ENCODE measurements at regions not wholly inside any gene's neighbourhood (a gene's known extent, or its start where the extent isn't known, plus 50 kb on each side); places are given as distances from the start of the nearest gene placed in this dataset.
"Not testable (repeated sequence)": the region's sequence is repeated elsewhere in the genome, so short reads cannot be mapped to it uniquely, and the experiment has no call there.

- no peaks in the 10 kb centered on the region for H3K27me3 ChIP-seq (ENCODE audit: insufficient read depth, low read length)
- no peak overlapping the region for H3K14ac ChIP-seq (ENCODE audit: low read length)
- no peak overlapping the region for H3K18ac ChIP-seq (ENCODE audit: low read length)
- H3K4me2 ChIP-seq (ENCODE audit: low read length) = no peak overlapping the region
- no peaks in the 10 kb centered on the region for H3K79me1 ChIP-seq (ENCODE audit: low read length)
- H3K27ac ChIP-seq (ENCODE audit: low read depth, low read length) = no peak overlapping the region
- no peaks in the 10 kb centered on the region for H3K36me3 ChIP-seq (ENCODE audit: control insufficient read depth in 1 of 2, insufficient read depth in 2 of 2, low read length in 2 of 2)
- H2BK120ac ChIP-seq (ENCODE audit: insufficient read depth, low read length, poor library complexity) = no peak overlapping the region
- no peak overlapping the region for H3K4me3 ChIP-seq (ENCODE audit: low read depth, low read length)
- H2AFZ ChIP-seq (ENCODE audit: insufficient read depth, low read length, poor library complexity) = no peak overlapping the region
- H2BK12ac ChIP-seq (ENCODE audit: low read length) = no peak overlapping the region
- H4K12ac ChIP-seq (ENCODE audit: low read depth, low read length) = no peak overlapping the region
- no peak overlapping the region for H2AK5ac ChIP-seq (ENCODE audit: low read length)
- no peak overlapping the region for H3K9ac ChIP-seq (ENCODE audit: low read length)
- H4K8ac ChIP-seq (ENCODE audit: low read depth, low read length) = no peak overlapping the region
- no peaks in the 10 kb centered on the region for H3K4me1 ChIP-seq (ENCODE audit: control insufficient read depth in 1 of 2, insufficient read depth in 2 of 2, low read length in 2 of 2)
- H3K23ac ChIP-seq (ENCODE audit: low read length) = no peak overlapping the region
- DNase-seq = peak; percentile 24 to 57
- H2BK5ac ChIP-seq (ENCODE audit: low read depth, low read length, poor library complexity) = no peak overlapping the region
- H3K4ac ChIP-seq (ENCODE audit: low read depth, low read length) = no peak overlapping the region
- WGBS (ENCODE audit: extremely low coverage, insufficient coverage, insufficient read length) = no CpG with 5 or more reads among the region's 5 CpGs
- H3K9me3 ChIP-seq (ENCODE audit: insufficient read depth, low read depth, low read length) = peaks cover 6% of the 10 kb centered on the region
- no peak overlapping the region for H4K91ac ChIP-seq (ENCODE audit: low read depth, low read length)
- no peaks in the 10 kb centered on the region for H3K79me2 ChIP-seq (ENCODE audit: control insufficient read depth, insufficient read depth, low read length, poor library complexity)
These were observed 210.3 kb downstream of the RAP2B start for GRCh38 chr3:153372326-153372725.

- DNase-seq = no peak
- H2AK5ac ChIP-seq (ENCODE audit: low read length) = no peak overlapping the region
- H4K12ac ChIP-seq (ENCODE audit: low read depth, low read length) = no peak overlapping the region
- no peak overlapping the region for H3K18ac ChIP-seq (ENCODE audit: low read length)
- H3K27ac ChIP-seq (ENCODE audit: low read depth, low read length) = no peak overlapping the region
- H3K79me2 ChIP-seq (ENCODE audit: control insufficient read depth, insufficient read depth, low read length, poor library complexity) = no peaks in the 10 kb centered on the region
- H3K79me1 ChIP-seq (ENCODE audit: low read length) = no peaks in the 10 kb centered on the region
- H3K4me2 ChIP-seq (ENCODE audit: low read length) = no peak overlapping the region
- no peak overlapping the region for H2BK120ac ChIP-seq (ENCODE audit: insufficient read depth, low read length, poor library complexity)
- no peak overlapping the region for H2BK12ac ChIP-seq (ENCODE audit: low read length)
- H3K4me1 ChIP-seq (ENCODE audit: control insufficient read depth in 1 of 2, insufficient read depth in 2 of 2, low read length in 2 of 2) = no peaks in the 10 kb centered on the region
- H3K4ac ChIP-seq (ENCODE audit: low read depth, low read length) = no peak overlapping the region
- no peak overlapping the region for H3K9ac ChIP-seq (ENCODE audit: low read length)
- H3K36me3 ChIP-seq (ENCODE audit: control insufficient read depth in 1 of 2, insufficient read depth in 2 of 2, low read length in 2 of 2) = no peaks in the 10 kb centered on the region
- WGBS (ENCODE audit: extremely low coverage, insufficient coverage, insufficient read length) = no CpG with 5 or more reads among the region's 2 CpGs
- H3K27me3 ChIP-seq (ENCODE audit: insufficient read depth, low read length) = no peaks in the 10 kb centered on the region
- peaks cover 6% of the 10 kb centered on the region for H3K9me3 ChIP-seq (ENCODE audit: insufficient read depth, low read depth, low read length)
- no peak overlapping the region for H3K14ac ChIP-seq (ENCODE audit: low read length)
- H4K8ac ChIP-seq (ENCODE audit: low read depth, low read length) = no peak overlapping the region
- no peak overlapping the region for H2AFZ ChIP-seq (ENCODE audit: insufficient read depth, low read length, poor library complexity)
- no peak overlapping the region for H3K23ac ChIP-seq (ENCODE audit: low read length)
- no peak overlapping the region for H3K4me3 ChIP-seq (ENCODE audit: low read depth, low read length)
- no peak overlapping the region for H4K91ac ChIP-seq (ENCODE audit: low read depth, low read length)
- no peak overlapping the region for H2BK5ac ChIP-seq (ENCODE audit: low read depth, low read length, poor library complexity)
These were observed 211.6 kb downstream of the RAP2B start for GRCh38 chr3:153373606-153374005.

GRCh38 chr3:153378366-153378765 is 216.3 kb downstream of the RAP2B start:
- not testable (repeated sequence) for H3K9ac ChIP-seq (ENCODE audit: low read length); H2BK5ac ChIP-seq (ENCODE audit: low read depth, low read length, poor library complexity); H2AK5ac ChIP-seq (ENCODE audit: low read length); H2BK12ac ChIP-seq (ENCODE audit: low read length); H3K79me2 ChIP-seq (ENCODE audit: control insufficient read depth, insufficient read depth, low read length, poor library complexity); H3K4me2 ChIP-seq (ENCODE audit: low read length); H3K14ac ChIP-seq (ENCODE audit: low read length); H4K12ac ChIP-seq (ENCODE audit: low read depth, low read length); H2BK120ac ChIP-seq (ENCODE audit: insufficient read depth, low read length, poor library complexity); H3K27me3 ChIP-seq (ENCODE audit: insufficient read depth, low read length); H4K91ac ChIP-seq (ENCODE audit: low read depth, low read length); H3K4me1 ChIP-seq (ENCODE audit: control insufficient read depth in 1 of 2, insufficient read depth in 2 of 2, low read length in 2 of 2); H3K79me1 ChIP-seq (ENCODE audit: low read length); H4K8ac ChIP-seq (ENCODE audit: low read depth, low read length); H3K23ac ChIP-seq (ENCODE audit: low read length); H3K9me3 ChIP-seq (ENCODE audit: insufficient read depth, low read depth, low read length); H3K36me3 ChIP-seq (ENCODE audit: control insufficient read depth in 1 of 2, insufficient read depth in 2 of 2, low read length in 2 of 2); H3K4ac ChIP-seq (ENCODE audit: low read depth, low read length); H3K18ac ChIP-seq (ENCODE audit: low read length); H3K27ac ChIP-seq (ENCODE audit: low read depth, low read length); DNase-seq; H2AFZ ChIP-seq (ENCODE audit: insufficient read depth, low read length, poor library complexity); H3K4me3 ChIP-seq (ENCODE audit: low read depth, low read length)
- no CpG with 5 or more reads among the region's 24 CpGs for WGBS (ENCODE audit: extremely low coverage, insufficient coverage, insufficient read length)

- Histone ChIP-seq H4K8ac (ENCODE audit: low read depth, low read length) (no peak overlapping the region), H3K27me3 (ENCODE audit: insufficient read depth, low read length) (no peaks in the 10 kb centered on the region), H3K36me3 (ENCODE audit: control insufficient read depth in 1 of 2, insufficient read depth in 2 of 2, low read length in 2 of 2) (no peaks in the 10 kb centered on the region), H2BK5ac (ENCODE audit: low read depth, low read length, poor library complexity) (no peak overlapping the region), H4K91ac (ENCODE audit: low read depth, low read length) (no peak overlapping the region), H2BK120ac (ENCODE audit: insufficient read depth, low read length, poor library complexity) (no peak overlapping the region), H2BK12ac (ENCODE audit: low read length) (no peak overlapping the region), H3K4me2 (ENCODE audit: low read length) (no peak overlapping the region), H3K79me1 (ENCODE audit: low read length) (no peaks in the 10 kb centered on the region), H3K9me3 (ENCODE audit: insufficient read depth, low read depth, low read length) (no peaks in the 10 kb centered on the region), H3K4me3 (ENCODE audit: low read depth, low read length) (no peak overlapping the region), H3K9ac (ENCODE audit: low read length) (no peak overlapping the region), H3K79me2 (ENCODE audit: control insufficient read depth, insufficient read depth, low read length, poor library complexity) (no peaks in the 10 kb centered on the region), H3K14ac (ENCODE audit: low read length) (no peak overlapping the region), H3K4me1 (ENCODE audit: control insufficient read depth in 1 of 2, insufficient read depth in 2 of 2, low read length in 2 of 2) (no peaks in the 10 kb centered on the region), H3K27ac (ENCODE audit: low read depth, low read length) (no peak overlapping the region), H4K12ac (ENCODE audit: low read depth, low read length) (no peak overlapping the region), H3K4ac (ENCODE audit: low read depth, low read length) (no peak overlapping the region), H2AK5ac (ENCODE audit: low read length) (no peak overlapping the region), H3K23ac (ENCODE audit: low read length) (no peak overlapping the region), H2AFZ (ENCODE audit: insufficient read depth, low read length, poor library complexity) (no peak overlapping the region), H3K18ac (ENCODE audit: low read length) (no peak overlapping the region)
- WGBS (ENCODE audit: extremely low coverage, insufficient coverage, insufficient read length) = no CpG with 5 or more reads among the region's 1 CpG
- DNase-seq = peak in 1 of 2 donors; percentile 6
These were observed 217.5 kb downstream of the RAP2B start for GRCh38 chr3:153379516-153379915.

All from trophoblast cell (in vitro differentiated cells and primary cell).